Esophagus muscularis mucosa (tissue), 4 donors: ENCODE measurements at regions not wholly inside any gene's neighbourhood (a gene's known extent, or its start where the extent isn't known, plus 50 kb on each side); places are given as distances from the start of the nearest gene placed in this dataset.
A peak's percentile ranks its signal among the peaks of the same experiment; 100 is the strongest.

Experiments used
- DNase-seq: peaks from one replicate; pipeline ENCODE4 v3.0.0-alpha.2; 2017; ENCODE audit errors: extremely low spot score
- H3K27ac ChIP-seq, 4 donors: fragments of 200-600 bp; sonication (generic); replicated peaks in 1 of 4; 1 replicate in 3 of 4; 2 replicates in 1 of 4; pipeline ENCODE4 v1.5.1; 2016 to 2019; ENCODE audit warnings: mild to moderate bottlenecking in 1 of 4
- H3K27me3 ChIP-seq, 4 donors: fragments of 200-600 bp; sonication (generic); one replicate each; pipeline versions ENCODE4 v1.5.1 to v1.6.0; 2016 to 2019
- H3K36me3 ChIP-seq, 4 donors: fragments of 200-600 bp; sonication (generic); one replicate each; pipeline ENCODE4 v1.5.1; 2016 to 2019
- H3K4me1 ChIP-seq, 4 donors: fragments of 200-600 bp; sonication (generic); one replicate each; pipeline ENCODE4 v1.5.1; 2016 to 2019
- H3K4me3 ChIP-seq, 4 donors: fragments of 200-600 bp; sonication (generic); 1 replicate in 2 of 4; 2 replicates in 2 of 4; pipeline ENCODE4 v1.5.1; 2016 to 2019; ENCODE audit warnings: mild to moderate bottlenecking in 4 of 4, moderate library complexity in 1 of 4
- H3K9me3 ChIP-seq, 4 donors: fragments of 200-600 bp; sonication (generic); 1 replicate in 3 of 4; 2 replicates in 1 of 4; pipeline ENCODE4 v1.5.1; 2016 to 2019
- EP300 ChIP-seq: sonication (generic); formaldehyde crosslinking; IDR thresholded peaks from one replicate; pipeline ENCODE4 v1.6.1; 2017; ENCODE audit warnings: antibody characterized with exemption
- POLR2A ChIP-seq: fragments of 450-650 bp; IDR thresholded peaks from one replicate; pipeline ENCODE4 v1.6.1; 2017; ENCODE audit warnings: antibody characterized with exemption, moderate library complexity, mild to moderate bottlenecking, low read depth
- POLR2AphosphoS5 ChIP-seq, 2 donors: sonication (generic); formaldehyde crosslinking; IDR thresholded peaks; one replicate each; pipeline ENCODE4 v1.6.1; 2017; ENCODE audit warnings: antibody characterized with exemption in 2 of 2
- WGBS: methylation state at CpG from one replicate; pipeline ENCODE4 v1.1.5; 2018; 5-methylcytosine and 5-hydroxymethylcytosine counted together
- intact Hi-C: fragments of 100-400 bp; cut with DNase I; formaldehyde crosslinking; loops from one replicate; pipeline ENCODE4 v1.15.1; 2023
- TF ChIP-seq, protein P1 (sequence below), 3 experiments: fragments of 200-600 bp in 2 of 3; fragments of 450-650 bp in 1 of 3; sonication (generic) in 2 of 3; IDR thresholded peaks; one replicate each; pipeline ENCODE4 v1.5.1; 2017 to 2019; ENCODE audit warnings: antibody characterized with exemption in 3 of 3, mild to moderate bottlenecking in 2 of 3, moderate library complexity in 1 of 3

DNA sequence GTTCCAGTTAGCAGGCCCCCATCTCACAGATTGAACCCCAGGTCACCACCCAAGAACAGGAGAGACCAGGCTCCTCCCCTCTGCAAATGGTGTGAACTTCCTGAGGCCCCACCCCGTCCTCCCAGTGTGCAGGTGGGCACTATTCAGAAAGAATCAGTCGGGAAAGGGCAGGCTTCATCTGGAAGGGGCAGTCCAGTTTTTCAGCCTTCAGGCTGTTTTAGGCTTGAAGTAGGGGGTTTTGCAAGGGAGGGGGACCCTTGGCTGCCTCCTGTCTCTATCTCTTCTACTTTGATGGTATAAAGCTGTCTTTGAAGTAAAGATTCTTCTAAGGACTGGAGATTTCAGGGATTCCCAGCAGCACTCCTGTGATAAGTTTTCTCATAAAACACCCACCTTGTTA lies 267.6 kb downstream of the RND3 start:
- no peak for TF ChIP-seq POLR2A
- no peak for TF ChIP-seq POLR2AphosphoS5 (IDR thresholded peaks at IDR 0.05)
- TF ChIP-seq, protein P1, sequence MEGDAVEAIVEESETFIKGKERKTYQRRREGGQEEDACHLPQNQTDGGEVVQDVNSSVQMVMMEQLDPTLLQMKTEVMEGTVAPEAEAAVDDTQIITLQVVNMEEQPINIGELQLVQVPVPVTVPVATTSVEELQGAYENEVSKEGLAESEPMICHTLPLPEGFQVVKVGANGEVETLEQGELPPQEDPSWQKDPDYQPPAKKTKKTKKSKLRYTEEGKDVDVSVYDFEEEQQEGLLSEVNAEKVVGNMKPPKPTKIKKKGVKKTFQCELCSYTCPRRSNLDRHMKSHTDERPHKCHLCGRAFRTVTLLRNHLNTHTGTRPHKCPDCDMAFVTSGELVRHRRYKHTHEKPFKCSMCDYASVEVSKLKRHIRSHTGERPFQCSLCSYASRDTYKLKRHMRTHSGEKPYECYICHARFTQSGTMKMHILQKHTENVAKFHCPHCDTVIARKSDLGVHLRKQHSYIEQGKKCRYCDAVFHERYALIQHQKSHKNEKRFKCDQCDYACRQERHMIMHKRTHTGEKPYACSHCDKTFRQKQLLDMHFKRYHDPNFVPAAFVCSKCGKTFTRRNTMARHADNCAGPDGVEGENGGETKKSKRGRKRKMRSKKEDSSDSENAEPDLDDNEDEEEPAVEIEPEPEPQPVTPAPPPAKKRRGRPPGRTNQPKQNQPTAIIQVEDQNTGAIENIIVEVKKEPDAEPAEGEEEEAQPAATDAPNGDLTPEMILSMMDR (IDR thresholded peaks at IDR 0.05) = no peak
- intact Hi-C loops = no loop called here
- Histone ChIP-seq H3K4me3 (no peak overlapping the region), H3K27ac (no peak overlapping the region), H3K36me3 (no peaks in the 10 kb centered on the region), H3K4me1 (peaks cover 0 to under 1% (median 0%) of the 10 kb centered on the region in 4 donors), H3K9me3 (no peaks in the 10 kb centered on the region), H3K27me3 (no peaks in the 10 kb centered on the region)
- no peak for DNase-seq
- 84% methylated on average over 2 of the region's 2 CpGs for WGBS

DNA sequence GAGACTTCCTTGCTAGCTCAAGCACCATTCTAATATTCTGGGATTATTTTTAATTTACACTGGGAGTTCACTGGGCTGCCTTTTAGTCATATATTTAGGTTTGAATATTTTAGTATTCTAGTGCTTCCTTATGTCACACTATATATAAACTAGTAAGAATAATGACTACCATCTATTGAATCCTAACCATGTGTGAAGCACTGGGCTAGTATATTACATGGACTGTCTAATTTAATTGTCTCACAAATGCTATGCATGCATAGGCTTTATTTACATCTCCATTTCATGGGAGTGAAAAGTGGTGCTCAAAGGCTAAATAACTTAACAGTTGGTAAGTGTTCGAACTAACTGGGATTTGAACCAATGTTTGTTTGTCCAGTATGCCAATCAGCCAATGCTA lies 272.4 kb downstream of the RND3 start:
- 74% methylated on average over 1 of the region's 1 CpG for WGBS
- Histone ChIP-seq H3K4me3 (no peak overlapping the region), H3K27me3 (no peaks in the 10 kb centered on the region), H3K4me1 (peaks cover 0 to 32% (median 28%) of the 10 kb centered on the region in 4 donors), H3K27ac (no peak overlapping the region), H3K36me3 (no peaks in the 10 kb centered on the region), H3K9me3 (no peaks in the 10 kb centered on the region)
- TF ChIP-seq EP300 (no peak), POLR2AphosphoS5 (IDR thresholded peaks at IDR 0.05) (no peak), POLR2A (no peak)
- TF ChIP-seq, protein P1 (IDR thresholded peaks at IDR 0.05) = no peak
- intact Hi-C loops = no loop called here
- no peak for DNase-seq

DNA sequence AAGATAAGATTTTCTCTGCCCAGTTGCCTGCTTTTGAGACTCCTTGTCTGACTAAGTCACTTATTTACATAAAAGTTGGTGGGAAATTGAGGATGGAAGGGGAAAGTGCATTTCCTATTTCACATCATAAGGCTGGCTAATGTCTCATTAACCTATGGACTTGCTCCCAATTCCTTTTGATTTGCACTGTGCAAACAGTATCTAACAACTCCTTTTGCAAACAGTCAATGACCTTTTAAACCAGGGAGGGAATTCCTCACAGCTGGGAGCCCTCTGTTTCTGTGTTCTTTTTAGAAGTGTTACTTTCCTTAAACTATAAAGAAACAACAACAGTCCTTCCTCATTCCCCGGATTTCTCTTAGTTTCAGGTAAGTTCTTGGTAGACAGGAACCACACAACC lies 272.8 kb downstream of the RND3 start:
- no peak for DNase-seq
- WGBS = 59% methylated on average over 1 of the region's 1 CpG
- H3K27me3 ChIP-seq = no peaks in the 10 kb centered on the region
- TF ChIP-seq, protein P1 (IDR thresholded peaks at IDR 0.05) = no peak
- TF ChIP-seq POLR2AphosphoS5 (IDR thresholded peaks at IDR 0.05) (no peak), POLR2A (no peak), EP300 (no peak)
- intact Hi-C loops = no loop called here
- no peaks in the 10 kb centered on the region for H3K36me3 ChIP-seq
- H3K9me3 ChIP-seq = no peaks in the 10 kb centered on the region
- H3K4me3 ChIP-seq = no peak overlapping the region
- H3K4me1 ChIP-seq = peaks cover 0 to 36% (median 31%) of the 10 kb centered on the region in 4 donors
- H3K27ac ChIP-seq = no peak overlapping the region

DNA sequence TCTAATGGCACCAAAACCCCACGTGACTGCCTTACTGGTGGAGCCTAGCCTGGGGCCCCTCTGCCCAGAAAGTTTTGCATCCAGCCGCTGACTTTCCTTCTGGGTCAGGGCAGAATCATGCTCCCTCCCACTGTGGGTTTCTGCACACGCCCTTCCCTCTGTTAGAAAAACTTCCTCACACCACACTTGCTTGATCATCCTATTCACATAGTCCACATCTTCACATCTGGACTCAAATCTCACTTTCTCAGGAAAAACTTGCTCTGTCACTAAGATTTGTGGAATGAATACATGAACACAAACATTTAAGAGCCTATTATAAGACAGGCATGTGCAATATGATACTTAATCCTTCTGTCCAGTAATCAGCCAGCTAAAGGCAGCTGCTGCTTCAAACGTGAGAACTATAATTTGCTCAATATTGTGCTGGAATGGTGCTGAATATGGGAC lies 274.7 kb downstream of the RND3 start:
- no peaks in the 10 kb centered on the region for H3K36me3 ChIP-seq
- no peak overlapping the region for H3K27ac ChIP-seq
- no peak for DNase-seq
- peaks cover 4 to 52% (median 47%) of the 10 kb centered on the region in 4 donors for H3K4me1 ChIP-seq
- 63% methylated on average over 4 of the region's 4 CpGs for WGBS
- H3K9me3 ChIP-seq = no peaks in the 10 kb centered on the region
- TF ChIP-seq POLR2A (no peak), POLR2AphosphoS5 (IDR thresholded peaks at IDR 0.05) (no peak), EP300 (no peak)
- TF ChIP-seq, protein P1 (IDR thresholded peaks at IDR 0.05) = no peak
- H3K27me3 ChIP-seq = no peaks in the 10 kb centered on the region
- intact Hi-C loops = no loop called here
- H3K4me3 ChIP-seq = no peak overlapping the region

DNA sequence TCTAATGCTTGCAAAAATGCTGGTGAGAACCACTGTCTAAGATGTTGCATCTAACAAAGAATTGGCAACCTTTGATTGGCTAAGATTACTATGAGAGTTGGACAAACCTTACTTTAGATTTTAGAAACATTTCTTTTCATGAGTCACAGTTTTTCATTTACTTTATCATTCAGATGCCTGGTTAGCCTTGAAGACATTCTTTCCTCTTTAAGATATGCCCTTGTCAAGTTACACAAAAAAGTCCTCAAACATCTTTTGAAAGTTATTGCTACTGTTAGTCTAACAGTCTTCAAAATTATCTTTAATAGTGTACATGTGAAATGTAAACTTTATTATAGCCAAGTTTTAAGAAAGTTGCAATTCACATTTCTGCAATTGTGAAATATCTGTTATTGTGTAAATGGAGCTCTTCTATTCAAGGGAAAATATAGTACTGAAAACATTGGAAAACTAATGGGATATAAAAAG lies 276.3 kb downstream of the RND3 start:
- no peak for DNase-seq
- TF ChIP-seq POLR2AphosphoS5 (IDR thresholded peaks at IDR 0.05) = no peak
- TF ChIP-seq, protein P1 (IDR thresholded peaks at IDR 0.05) = no peak
- no peak for TF ChIP-seq EP300
- no peak for TF ChIP-seq POLR2A
- intact Hi-C loops = no loop called here
- Histone ChIP-seq H3K36me3 (no peaks in the 10 kb centered on the region), H3K9me3 (no peaks in the 10 kb centered on the region), H3K4me1 (peaks cover 4 to 55% (median 49%) of the 10 kb centered on the region in 4 donors), H3K27ac (peak overlapping the region in 1 of 4 donors; percentile 31), H3K4me3 (no peak overlapping the region), H3K27me3 (no peaks in the 10 kb centered on the region)
